HepG2 (cell line): ENCODE measurements at regions not wholly inside any gene's neighbourhood (a gene's known extent, or its start where the extent isn't known, plus 50 kb on each side); places are given as distances from the start of the nearest gene placed in this dataset.

ENCODE experiments used
- CHCHD3 ChIP-seq: sonication (generic); formaldehyde crosslinking; IDR thresholded peaks from 2 replicates; pipeline ENCODE4 v1.8.0; 2022; ENCODE audit warnings: mild to moderate bottlenecking, missing genetic modification reagents, moderate library complexity
- HDAC2 ChIP-seq: sonication (generic); formaldehyde crosslinking; IDR thresholded peaks from 2 replicates; pipeline ENCODE4 v1.4.0; 2020; ENCODE audit warnings: missing genetic modification reagents
- IRF1 ChIP-seq: sonication (generic); formaldehyde crosslinking; IDR thresholded peaks from 2 replicates; pipeline ENCODE4 v1.4.0; 2020; ENCODE audit warnings: low read depth, mild to moderate bottlenecking, missing genetic modification reagents
- MXD1 ChIP-seq: sonication (generic); formaldehyde crosslinking; IDR thresholded peaks from 2 replicates; pipeline ENCODE4 v1.4.0; 2020; ENCODE audit warnings: mild to moderate bottlenecking, missing genetic modification reagents
- PBX2 ChIP-seq: IDR thresholded peaks from 2 replicates; pipeline ENCODE4 v1.6.1; 2016; ENCODE audit warnings: control low read depth
- SMAD3 ChIP-seq: sonication (generic); formaldehyde crosslinking; IDR thresholded peaks from 2 replicates; pipeline ENCODE4 v1.4.0; 2020; ENCODE audit warnings: missing genetic modification reagents
- SMC3 ChIP-seq: IDR thresholded peaks from 2 replicates; pipeline ENCODE4 v1.6.1; 2011; ENCODE audit warnings: low read length, improper control_type of control experiment
- THRA ChIP-seq: sonication (generic); formaldehyde crosslinking; IDR thresholded peaks from 2 replicates; pipeline ENCODE4 v1.4.0; 2020; ENCODE audit warnings: missing genetic modification reagents, borderline replicate concordance

- no peak for TF ChIP-seq HDAC2 (CRISPR knock-in tag)
- TF ChIP-seq THRA (CRISPR knock-in tag): no peak
- TF ChIP-seq SMC3: no peak
- no peak for TF ChIP-seq SMAD3 (CRISPR knock-in tag)
- no peak for TF ChIP-seq MXD1 (CRISPR knock-in tag)
- TF ChIP-seq IRF1 (CRISPR knock-in tag): no peak
- TF ChIP-seq PBX2 (CRISPR knock-in tag): no peak
- no peak for TF ChIP-seq CHCHD3 (CRISPR knock-in tag)
Measured at GRCh38 chr13:112171570-112171965, 104.6 kb downstream of the SOX1 start.
